Vagina (tissue), 2 donors: ENCODE measurements at regions not wholly inside any gene's neighbourhood (a gene's known extent, or its start where the extent isn't known, plus 50 kb on each side); places are given as distances from the start of the nearest gene placed in this dataset.

Experiments used
- DNase-seq, 2 donors: peaks; one replicate each; pipeline ENCODE4 v3.0.0-alpha.2; 2017; ENCODE audit errors: extremely low spot score in 2 of 2
- H3K27ac ChIP-seq: fragments of 200-600 bp; sonication (generic); one replicate; pipeline ENCODE4 v1.5.1; 2019
- H3K27me3 ChIP-seq: fragments of 200-600 bp; sonication (generic); one replicate; pipeline ENCODE4 v1.5.1; 2019
- H3K36me3 ChIP-seq, 2 donors: fragments of 200-600 bp; sonication (generic); one replicate each; pipeline ENCODE4 v1.5.1; 2017 to 2019
- H3K4me1 ChIP-seq: fragments of 200-600 bp; sonication (generic); one replicate; pipeline ENCODE4 v1.5.1; 2019
- H3K4me3 ChIP-seq, 2 donors: fragments of 200-600 bp; sonication (generic); 1 replicate in 1 of 2; 2 replicates in 1 of 2; pipeline ENCODE4 v1.5.1; 2016 to 2019
- H3K9me3 ChIP-seq: fragments of 200-600 bp; sonication (generic); one replicate; pipeline ENCODE4 v1.5.1; 2019
- POLR2A ChIP-seq, 2 donors: fragments of 450-650 bp; IDR thresholded peaks; one replicate each; pipeline ENCODE4 v1.6.1; 2017; ENCODE audit warnings: antibody characterized with exemption in 2 of 2, mild to moderate bottlenecking in 2 of 2, moderate library complexity in 2 of 2
- POLR2AphosphoS5 ChIP-seq, 2 donors: sonication (generic); formaldehyde crosslinking; IDR thresholded peaks; one replicate each; pipeline ENCODE4 v1.9.0; 2017; ENCODE audit warnings: antibody characterized with exemption in 2 of 2, mild to moderate bottlenecking in 2 of 2, low read depth in 1 of 2; ENCODE audit not compliant: insufficient read depth in 1 of 2
- intact Hi-C: fragments of 100-400 bp; cut with DNase I; formaldehyde crosslinking; loops from one replicate; pipeline ENCODE4 v1.15.1; 2023
- TF ChIP-seq, protein P1 (sequence below), 3 experiments: fragments of 450-650 bp in 2 of 3; fragments of 200-600 bp in 1 of 3; sonication (generic) in 1 of 3; IDR thresholded peaks; one replicate each; pipeline ENCODE4 v1.5.1; 2017 to 2019; ENCODE audit warnings: antibody characterized with exemption in 3 of 3, mild to moderate bottlenecking in 2 of 3, moderate library complexity in 2 of 3

GRCh38 chr2:118278046-118278445, 189.8 kb downstream of the INSIG2 start:
- Histone ChIP-seq H3K4me3 (no peak overlapping the region), H3K36me3 (no peaks in the 10 kb centered on the region), H3K27ac (no peak overlapping the region), H3K27me3 (no peaks in the 10 kb centered on the region), H3K4me1 (no peaks in the 10 kb centered on the region), H3K9me3 (no peaks in the 10 kb centered on the region)
- DNase-seq = no peak
- TF ChIP-seq POLR2A (IDR thresholded peaks at IDR 0.05) (no peak), POLR2AphosphoS5 (IDR thresholded peaks at IDR 0.05; ENCODE audit: insufficient read depth in 1 of 2, low read depth in 1 of 2) (no peak)
- TF ChIP-seq, protein P1, sequence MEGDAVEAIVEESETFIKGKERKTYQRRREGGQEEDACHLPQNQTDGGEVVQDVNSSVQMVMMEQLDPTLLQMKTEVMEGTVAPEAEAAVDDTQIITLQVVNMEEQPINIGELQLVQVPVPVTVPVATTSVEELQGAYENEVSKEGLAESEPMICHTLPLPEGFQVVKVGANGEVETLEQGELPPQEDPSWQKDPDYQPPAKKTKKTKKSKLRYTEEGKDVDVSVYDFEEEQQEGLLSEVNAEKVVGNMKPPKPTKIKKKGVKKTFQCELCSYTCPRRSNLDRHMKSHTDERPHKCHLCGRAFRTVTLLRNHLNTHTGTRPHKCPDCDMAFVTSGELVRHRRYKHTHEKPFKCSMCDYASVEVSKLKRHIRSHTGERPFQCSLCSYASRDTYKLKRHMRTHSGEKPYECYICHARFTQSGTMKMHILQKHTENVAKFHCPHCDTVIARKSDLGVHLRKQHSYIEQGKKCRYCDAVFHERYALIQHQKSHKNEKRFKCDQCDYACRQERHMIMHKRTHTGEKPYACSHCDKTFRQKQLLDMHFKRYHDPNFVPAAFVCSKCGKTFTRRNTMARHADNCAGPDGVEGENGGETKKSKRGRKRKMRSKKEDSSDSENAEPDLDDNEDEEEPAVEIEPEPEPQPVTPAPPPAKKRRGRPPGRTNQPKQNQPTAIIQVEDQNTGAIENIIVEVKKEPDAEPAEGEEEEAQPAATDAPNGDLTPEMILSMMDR (IDR thresholded peaks at IDR 0.05) = no peak
- intact Hi-C loops = no loop called here

DNA sequence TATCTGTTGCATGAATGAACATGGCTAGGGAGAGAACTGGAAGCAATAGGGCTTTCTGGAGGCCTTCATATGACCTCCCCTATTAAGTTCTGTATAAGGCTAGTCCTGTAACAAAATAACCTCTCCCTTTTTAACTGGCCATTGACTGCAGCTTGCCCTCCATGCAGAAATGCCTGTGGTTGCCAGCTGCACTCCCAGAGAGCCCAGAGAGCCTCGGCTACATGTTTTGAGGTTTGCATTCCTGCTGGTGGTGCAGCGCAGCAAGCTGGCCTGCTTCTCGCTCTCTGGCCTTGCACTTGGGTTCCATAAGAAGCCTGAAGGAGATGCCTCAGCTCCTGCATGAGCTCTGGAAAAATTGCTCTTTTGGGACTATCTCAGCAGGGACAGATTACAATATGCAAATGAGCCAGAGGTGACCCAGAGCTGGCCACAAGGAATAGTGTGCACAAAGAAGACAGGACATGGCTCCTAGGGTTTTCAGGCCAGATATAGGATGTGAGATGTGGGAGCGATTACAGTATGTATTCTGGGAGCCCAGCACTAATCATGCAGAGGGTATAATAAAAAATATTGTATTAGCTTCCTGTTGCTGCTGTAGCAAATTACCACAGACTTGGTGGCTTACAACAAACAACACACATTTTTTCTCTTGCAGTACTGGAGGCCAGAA, 186.7 kb downstream of the INSIG2 start:
- Histone ChIP-seq H3K4me3 (no peak overlapping the region), H3K27ac (no peak overlapping the region), H3K9me3 (no peaks in the 10 kb centered on the region), H3K4me1 (no peaks in the 10 kb centered on the region), H3K27me3 (no peaks in the 10 kb centered on the region), H3K36me3 (no peaks in the 10 kb centered on the region)
- no peak for DNase-seq
- intact Hi-C loops = no loop called here
- TF ChIP-seq POLR2AphosphoS5 (IDR thresholded peaks at IDR 0.05; ENCODE audit: insufficient read depth in 1 of 2, low read depth in 1 of 2) (no peak), POLR2A (IDR thresholded peaks at IDR 0.05) (no peak)
- TF ChIP-seq, protein P1 (IDR thresholded peaks at IDR 0.05) = no peak

DNA sequence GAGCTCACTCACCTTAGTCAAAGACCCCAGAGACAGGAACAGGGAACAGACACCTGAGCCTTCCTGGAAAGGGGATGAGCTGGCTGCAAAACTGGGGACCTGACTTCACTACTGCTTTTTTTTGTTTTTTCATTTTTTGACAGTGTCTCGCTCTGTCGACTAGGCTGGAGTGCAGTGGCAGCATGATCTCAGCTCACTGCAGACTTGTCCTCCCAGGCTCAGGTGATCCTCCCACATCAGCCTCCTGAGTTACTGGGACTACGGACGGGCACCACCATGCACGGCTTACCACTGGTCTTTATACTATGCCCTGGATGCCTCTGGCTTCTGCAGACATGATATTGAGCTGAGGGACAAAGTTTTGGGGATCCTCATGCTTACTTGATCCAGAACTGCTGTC, 184.1 kb downstream of the INSIG2 start:
- Histone ChIP-seq H3K27me3 (no peaks in the 10 kb centered on the region), H3K9me3 (no peaks in the 10 kb centered on the region), H3K4me3 (no peak overlapping the region), H3K36me3 (no peaks in the 10 kb centered on the region), H3K4me1 (no peaks in the 10 kb centered on the region), H3K27ac (no peak overlapping the region)
- no peak for DNase-seq
- intact Hi-C loops = no loop called here
- TF ChIP-seq, protein P1 (IDR thresholded peaks at IDR 0.05) = no peak
- no peak for TF ChIP-seq POLR2A (IDR thresholded peaks at IDR 0.05)
- no peak for TF ChIP-seq POLR2AphosphoS5 (IDR thresholded peaks at IDR 0.05; ENCODE audit: insufficient read depth in 1 of 2, low read depth in 1 of 2)

DNA sequence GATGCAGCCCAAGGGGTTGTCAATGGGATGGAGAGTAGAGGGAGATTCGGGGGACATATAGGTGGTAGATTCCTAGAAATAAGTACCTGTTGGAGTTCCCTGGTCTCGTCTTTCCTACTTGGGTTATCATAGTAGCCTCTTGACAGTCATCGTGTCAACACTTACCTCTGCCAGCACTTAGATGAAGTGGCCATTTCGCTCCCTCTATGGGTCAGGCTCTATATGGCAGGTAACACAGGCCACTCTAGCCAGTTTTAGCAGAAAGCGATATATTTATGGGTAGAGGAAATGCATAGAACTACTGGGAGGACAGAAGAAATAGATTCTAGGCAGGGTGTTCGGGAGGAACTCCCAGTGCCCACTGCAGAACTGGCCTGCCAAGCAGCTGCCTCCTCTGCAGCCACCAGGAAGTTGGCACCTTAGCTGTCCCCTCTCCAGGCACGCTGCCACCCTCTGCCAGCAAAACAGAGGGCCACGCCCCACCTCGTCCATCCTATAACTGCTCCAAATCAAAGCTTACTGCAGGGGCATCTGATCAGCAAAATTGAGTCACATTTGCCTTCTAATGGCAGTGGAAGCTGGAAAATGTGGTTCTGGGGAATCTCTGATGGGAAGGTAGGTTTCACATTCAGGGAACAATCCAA, 181.3 kb downstream of the INSIG2 start:
- no peaks in the 10 kb centered on the region for H3K4me1 ChIP-seq

More for the DNA sequence above, 181.3 kb downstream of the INSIG2 start:
- no peak for DNase-seq
- no peaks in the 10 kb centered on the region for H3K27me3 ChIP-seq
- TF ChIP-seq, protein P1 (IDR thresholded peaks at IDR 0.05) = no peak
- TF ChIP-seq POLR2AphosphoS5 (IDR thresholded peaks at IDR 0.05; ENCODE audit: insufficient read depth in 1 of 2, low read depth in 1 of 2) = no peak
- TF ChIP-seq POLR2A (IDR thresholded peaks at IDR 0.05) = no peak
- H3K9me3 ChIP-seq = no peaks in the 10 kb centered on the region
- no peak overlapping the region for H3K4me3 ChIP-seq
- intact Hi-C loops = no loop called here
- H3K36me3 ChIP-seq = no peaks in the 10 kb centered on the region
- H3K27ac ChIP-seq = no peak overlapping the region
